ENCODE measurements at regions not wholly inside any gene's neighbourhood (a gene's known extent, or its start where the extent isn't known, plus 50 kb on each side); places are given as distances from the start of the nearest gene placed in this dataset.
"Not testable (repeated sequence)": the region's sequence is repeated elsewhere in the genome, so short reads cannot be mapped to it uniquely, and the experiment has no call there.

DNA sequence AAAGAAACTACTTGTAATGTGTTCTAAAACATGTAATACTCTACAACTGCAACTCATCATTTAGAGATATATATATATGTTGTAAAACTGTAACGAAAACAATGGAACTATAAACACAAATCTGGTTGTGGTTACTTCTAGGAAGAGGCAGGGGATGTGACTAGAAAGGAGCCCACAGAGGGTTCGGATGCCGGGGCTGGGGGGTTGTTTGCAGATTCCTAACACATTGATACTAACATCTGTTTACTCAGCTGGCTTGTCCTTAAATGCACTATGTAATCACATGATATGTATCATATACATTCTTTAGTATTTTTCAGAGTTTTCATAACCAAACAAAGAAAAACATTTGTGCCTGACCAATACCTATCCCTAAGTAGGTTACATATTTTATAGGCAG, 160.5 kb upstream of the VIPR2 start:
- TF ChIP-seq ZC3H11A (IDR thresholded peaks at IDR 0.05); RCOR1 (IDR thresholded peaks at IDR 0.05; ENCODE audit: low read depth, low read length); CHD2 (IDR thresholded peaks at IDR 0.05; ENCODE audit: low read length, partially characterized antibody); RNF2 (IDR thresholded peaks at IDR 0.05; ENCODE audit: borderline replicate concordance, low read depth); JUN (IDR thresholded peaks at IDR 0.05); REST (IDR thresholded peaks at IDR 0.05): not testable (repeated sequence)
- TF ChIP-seq, protein P1, sequence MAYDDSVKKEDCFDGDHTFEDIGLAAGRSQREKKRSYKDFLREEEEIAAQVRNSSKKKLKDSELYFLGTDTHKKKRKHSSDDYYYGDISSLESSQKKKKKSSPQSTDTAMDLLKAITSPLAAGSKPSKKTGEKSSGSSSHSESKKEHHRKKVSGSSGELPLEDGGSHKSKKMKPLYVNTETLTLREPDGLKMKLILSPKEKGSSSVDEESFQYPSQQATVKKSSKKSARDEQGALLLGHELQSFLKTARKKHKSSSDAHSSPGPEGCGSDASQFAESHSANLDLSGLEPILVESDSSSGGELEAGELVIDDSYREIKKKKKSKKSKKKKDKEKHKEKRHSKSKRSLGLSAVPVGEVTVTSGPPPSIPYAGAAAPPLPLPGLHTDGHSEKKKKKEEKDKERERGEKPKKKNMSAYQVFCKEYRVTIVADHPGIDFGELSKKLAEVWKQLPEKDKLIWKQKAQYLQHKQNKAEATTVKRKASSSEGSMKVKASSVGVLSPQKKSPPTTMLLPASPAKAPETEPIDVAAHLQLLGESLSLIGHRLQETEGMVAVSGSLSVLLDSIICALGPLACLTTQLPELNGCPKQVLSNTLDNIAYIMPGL (CRISPR knock-in tag; IDR thresholded peaks at IDR 0.05; ENCODE audit: borderline replicate concordance): not testable (repeated sequence)

All from A549 (cell line).